GM12874 (cell line): ENCODE measurements at regions not wholly inside any gene's neighbourhood (a gene's known extent, or its start where the extent isn't known, plus 50 kb on each side); places are given as distances from the start of the nearest gene placed in this dataset.

ENCODE experiments used
- CTCF ChIP-seq: IDR thresholded peaks from 2 replicates; pipeline ENCODE4 v1.5.1; 2011; ENCODE audit warnings: low read depth, mild to moderate bottlenecking, control low read depth, low read length, moderate library complexity; ENCODE audit not compliant: insufficient read depth

DNA sequence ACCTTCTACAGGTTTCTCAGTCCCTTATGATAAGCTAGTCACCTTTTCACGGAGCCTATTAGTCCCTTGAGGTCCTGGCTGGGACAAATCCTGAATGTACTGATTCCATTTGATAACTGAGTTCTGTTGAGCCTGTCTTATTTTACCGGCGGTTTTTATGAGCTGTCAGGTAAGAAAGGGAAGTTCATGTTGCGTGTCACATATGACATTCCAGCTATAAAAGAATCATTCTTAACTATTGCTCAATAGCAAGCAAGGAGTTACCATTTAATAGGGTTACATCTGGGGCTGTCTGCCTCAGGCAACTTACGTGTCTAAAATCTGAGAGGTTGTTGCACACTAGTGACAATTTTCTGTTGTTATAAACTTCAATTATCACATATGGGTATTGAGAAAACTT, 394.6 kb downstream of the TECRL start:
- TF ChIP-seq CTCF: no peak

- no peak for TF ChIP-seq CTCF
These were observed 407.9 kb downstream of the TECRL start for GRCh38 chr4:64001229-64001898.

GRCh38 chr4:64000241-64000640, 409.0 kb downstream of the TECRL start:
- TF ChIP-seq CTCF: no peak

DNA sequence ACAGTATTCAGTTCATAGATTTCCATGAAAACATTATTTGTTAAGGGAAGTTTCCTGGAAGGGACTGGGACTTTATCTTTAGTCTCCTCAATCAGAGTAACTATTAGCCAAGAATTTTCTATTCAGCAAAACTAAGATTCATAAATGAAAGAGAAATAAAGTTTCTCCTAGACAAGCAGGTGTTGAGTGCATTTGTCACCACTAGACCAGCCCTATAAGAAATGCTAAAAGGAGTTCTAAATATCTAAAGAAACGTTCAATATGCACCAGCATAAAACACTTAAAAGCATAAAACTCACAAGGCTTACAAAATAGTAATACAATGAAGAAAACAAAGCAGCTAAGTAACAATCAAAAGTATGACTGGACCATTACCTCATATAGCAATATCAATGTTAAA, 423.0 kb downstream of the TECRL start:
- no peak for TF ChIP-seq CTCF

- no peak for TF ChIP-seq CTCF
These were observed 426.0 kb downstream of the TECRL start for GRCh38 chr4:63983224-63983623.

- TF ChIP-seq CTCF: no peak
These were observed 443.4 kb downstream of the TECRL start for GRCh38 chr4:63965875-63966274.

GRCh38 chr4:63937961-63938360, 471.3 kb downstream of the TECRL start:
- TF ChIP-seq CTCF: no peak
